Liver (tissue), 8 donors: ENCODE measurements at regions not wholly inside any gene's neighbourhood (a gene's known extent, or its start where the extent isn't known, plus 50 kb on each side); places are given as distances from the start of the nearest gene placed in this dataset.

Experiments used
- DNase-seq: peaks from one replicate; pipeline ENCODE4 v3.0.0-alpha.2; 2017; ENCODE audit warnings: low spot score
- H3K27ac ChIP-seq, 2 donors: one replicate each; pipeline ENCODE4 v1.7.0; 2013; ENCODE audit warnings: inconsistent platforms in 2 of 2, low read length in 2 of 2, control low read depth in 1 of 2, low read depth in 1 of 2, mild to moderate bottlenecking in 1 of 2
- H3K27me3 ChIP-seq, 4 donors: one replicate each; pipeline versions ENCODE4 v1.6.1 to v1.7.0; 2013; ENCODE audit warnings: low read length in 3 of 4, inconsistent platforms in 1 of 4, mild to moderate bottlenecking in 1 of 4, moderate library complexity in 1 of 4; ENCODE audit not compliant: control insufficient read depth in 4 of 4, insufficient read depth in 4 of 4
- H3K36me3 ChIP-seq, 4 donors: one replicate each; pipeline versions ENCODE4 v1.6.1 to v1.7.0; 2013; ENCODE audit warnings: low read length in 3 of 4, mild to moderate bottlenecking in 3 of 4, low read depth in 1 of 4, moderate library complexity in 1 of 4; ENCODE audit not compliant: control insufficient read depth in 4 of 4, insufficient read depth in 3 of 4
- H3K4me1 ChIP-seq, 4 donors: one replicate each; pipeline versions ENCODE4 v1.6.1 to v1.7.0; 2013; ENCODE audit warnings: low read length in 3 of 4, mild to moderate bottlenecking in 3 of 4, moderate library complexity in 1 of 4; ENCODE audit not compliant: control insufficient read depth in 4 of 4, insufficient read depth in 4 of 4
- H3K4me3 ChIP-seq, 3 donors: one replicate each; pipeline versions ENCODE4 v1.6.1 to v1.7.0; 2013; ENCODE audit warnings: low read length in 3 of 3, control low read depth in 1 of 3, low read depth in 1 of 3, mild to moderate bottlenecking in 1 of 3
- H3K9ac ChIP-seq, 2 donors: one replicate each; pipeline ENCODE4 v1.7.0; 2013; ENCODE audit warnings: low read length in 2 of 2, mild to moderate bottlenecking in 2 of 2, moderate library complexity in 2 of 2, control low read depth in 1 of 2, low read depth in 1 of 2
- H3K9me3 ChIP-seq, 4 donors: one replicate each; pipeline versions ENCODE4 v1.6.1 to v1.7.0; 2013; ENCODE audit warnings: low read length in 3 of 4; ENCODE audit not compliant: control insufficient read depth in 4 of 4
- EGR1 ChIP-seq, 2 donors: IDR thresholded peaks; 2 replicates each; pipeline ENCODE4 v1.6.1; 2016 to 2018; ENCODE audit warnings: antibody characterized with exemption in 2 of 2, low read depth in 2 of 2
- FOXA1 ChIP-seq: IDR thresholded peaks from 2 replicates; pipeline ENCODE4 v1.6.1; 2016; ENCODE audit warnings: antibody characterized with exemption
- FOXA2 ChIP-seq: IDR thresholded peaks from 2 replicates; pipeline ENCODE4 v1.6.1; 2016; ENCODE audit warnings: antibody characterized with exemption
- GABPA ChIP-seq, 2 donors: IDR thresholded peaks in 1 of 2; conservative IDR thresholded peaks in 1 of 2; 2 replicates each; pipeline ENCODE4 v1.6.1; 2016; ENCODE audit warnings: antibody characterized with exemption in 2 of 2, mild to moderate bottlenecking in 1 of 2, moderate library complexity in 1 of 2
- HNF4A ChIP-seq, 2 donors: conservative IDR thresholded peaks; 2 replicates each; pipeline ENCODE4 v1.6.1; 2016; ENCODE audit warnings: antibody characterized with exemption in 2 of 2, mild to moderate bottlenecking in 2 of 2
- HNF4G ChIP-seq: IDR thresholded peaks from 2 replicates; pipeline ENCODE4 v1.6.1; 2016; ENCODE audit warnings: antibody characterized with exemption
- MAX ChIP-seq: IDR thresholded peaks from 2 replicates; pipeline ENCODE4 v1.6.1; 2016; ENCODE audit warnings: antibody characterized with exemption
- RAD21 ChIP-seq, 2 donors: IDR thresholded peaks; 2 replicates each; pipeline ENCODE4 v1.6.1; 2016; ENCODE audit warnings: antibody characterized with exemption in 2 of 2, mild to moderate bottlenecking in 2 of 2
- REST ChIP-seq: IDR thresholded peaks from 2 replicates; pipeline ENCODE4 v1.6.1; 2016; ENCODE audit warnings: antibody characterized with exemption, mild to moderate bottlenecking
- RXRA ChIP-seq, 2 donors: IDR thresholded peaks; 2 replicates each; pipeline ENCODE4 v1.6.1; 2017 to 2018; ENCODE audit warnings: antibody characterized with exemption in 2 of 2, mild to moderate bottlenecking in 1 of 2
- TAF1 ChIP-seq: conservative IDR thresholded peaks from 2 replicates; pipeline ENCODE4 v1.6.1; 2016; ENCODE audit warnings: antibody characterized with exemption, mild to moderate bottlenecking
- YY1 ChIP-seq: IDR thresholded peaks from 2 replicates; pipeline ENCODE4 v1.6.1; 2016; ENCODE audit warnings: antibody characterized with exemption, mild to moderate bottlenecking
- WGBS: extraction: QIAGEN DNeasy Blood & Tissue Kit; methylation state at CpG from one replicate; pipeline ENCODE4 v1.1.7; 2013; 5-methylcytosine and 5-hydroxymethylcytosine counted together
- TF ChIP-seq, protein P1 (sequence below): fragments of 150-350 bp; IDR thresholded peaks from 2 replicates; pipeline ENCODE4 v1.5.1; 2017; ENCODE audit warnings: improper control_type of control experiment, low read depth, low read length; ENCODE audit not compliant: missing input control
- donor health status: healthy.
- donor health status: healthy.
- donor health status: healthy.
- donor health status: healthy.
- donor health status: healthy.

DNA sequence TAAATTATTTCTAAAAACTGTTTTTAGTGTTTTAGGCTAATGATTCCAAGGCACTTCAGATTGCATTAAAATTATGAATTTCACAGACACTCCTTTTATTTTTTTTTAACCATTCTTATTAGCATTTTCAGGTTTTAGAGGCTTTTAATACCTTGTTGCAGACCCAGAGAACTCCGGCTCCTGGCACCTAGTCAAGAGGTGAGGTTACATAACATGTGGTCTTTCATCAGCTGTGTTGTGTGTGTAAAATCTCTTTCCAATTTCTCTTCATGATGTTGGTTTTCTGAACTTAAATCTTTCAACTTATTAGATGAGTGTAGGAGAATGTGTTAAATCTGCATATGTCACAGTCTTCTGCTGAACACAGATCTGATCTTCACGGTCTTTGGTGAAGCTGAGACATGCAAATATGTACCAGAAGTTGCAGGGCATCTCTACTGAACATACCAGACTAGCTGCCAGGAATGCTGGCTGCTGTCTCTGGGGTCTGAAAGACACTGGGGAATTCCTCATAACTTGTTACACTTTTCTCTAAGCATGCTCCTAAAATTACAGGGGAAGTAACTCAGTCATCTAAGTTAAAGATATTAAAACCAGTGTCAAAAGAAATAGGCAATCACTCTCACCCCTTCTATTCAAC is 1165.3 kb downstream of the EFNB2 start:
- TF ChIP-seq HNF4A (conservative IDR thresholded peaks at IDR 0.05), result no peak
- TF ChIP-seq, protein P1, sequence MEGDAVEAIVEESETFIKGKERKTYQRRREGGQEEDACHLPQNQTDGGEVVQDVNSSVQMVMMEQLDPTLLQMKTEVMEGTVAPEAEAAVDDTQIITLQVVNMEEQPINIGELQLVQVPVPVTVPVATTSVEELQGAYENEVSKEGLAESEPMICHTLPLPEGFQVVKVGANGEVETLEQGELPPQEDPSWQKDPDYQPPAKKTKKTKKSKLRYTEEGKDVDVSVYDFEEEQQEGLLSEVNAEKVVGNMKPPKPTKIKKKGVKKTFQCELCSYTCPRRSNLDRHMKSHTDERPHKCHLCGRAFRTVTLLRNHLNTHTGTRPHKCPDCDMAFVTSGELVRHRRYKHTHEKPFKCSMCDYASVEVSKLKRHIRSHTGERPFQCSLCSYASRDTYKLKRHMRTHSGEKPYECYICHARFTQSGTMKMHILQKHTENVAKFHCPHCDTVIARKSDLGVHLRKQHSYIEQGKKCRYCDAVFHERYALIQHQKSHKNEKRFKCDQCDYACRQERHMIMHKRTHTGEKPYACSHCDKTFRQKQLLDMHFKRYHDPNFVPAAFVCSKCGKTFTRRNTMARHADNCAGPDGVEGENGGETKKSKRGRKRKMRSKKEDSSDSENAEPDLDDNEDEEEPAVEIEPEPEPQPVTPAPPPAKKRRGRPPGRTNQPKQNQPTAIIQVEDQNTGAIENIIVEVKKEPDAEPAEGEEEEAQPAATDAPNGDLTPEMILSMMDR, result no peak
- no peak for TF ChIP-seq MAX
- no peak for TF ChIP-seq FOXA2
- TF ChIP-seq EGR1 (IDR thresholded peaks at IDR 0.05; ENCODE audit: low read depth in 2 of 2), result no peak
- TF ChIP-seq GABPA (IDR thresholded peaks at IDR 0.05 in 1 of 2, conservative IDR thresholded peaks at IDR 0.05 in 1 of 2), result no peak
- no peak for TF ChIP-seq RAD21 (IDR thresholded peaks at IDR 0.05)
- no peaks in the 10 kb centered on the region for H3K4me1 ChIP-seq
- H3K27ac ChIP-seq, result no peak overlapping the region
- peaks cover 0 to 4% (median 0%) of the 10 kb centered on the region in 4 donors for H3K9me3 ChIP-seq
- DNase-seq, result no peak
- WGBS, result 51% methylated on average over 2 of the region's 2 CpGs
- H3K9ac ChIP-seq, result no peak overlapping the region
- no peak overlapping the region for H3K4me3 ChIP-seq
- no peaks in the 10 kb centered on the region for H3K36me3 ChIP-seq
- H3K27me3 ChIP-seq, result no peaks in the 10 kb centered on the region

- Histone ChIP-seq H3K36me3 (no peaks in the 10 kb centered on the region), H3K27ac (no peak overlapping the region), H3K9ac (no peak overlapping the region), H3K9me3 (peaks cover 0 to 4% (median 0%) of the 10 kb centered on the region in 4 donors), H3K27me3 (no peaks in the 10 kb centered on the region), H3K4me1 (no peaks in the 10 kb centered on the region), H3K4me3 (no peak overlapping the region)
- TF ChIP-seq HNF4G (no peak), TAF1 (no peak), RXRA (IDR thresholded peaks at IDR 0.05) (no peak), GABPA (IDR thresholded peaks at IDR 0.05 in 1 of 2, conservative IDR thresholded peaks at IDR 0.05 in 1 of 2) (no peak), HNF4A (conservative IDR thresholded peaks at IDR 0.05) (no peak), YY1 (no peak), REST (no peak), EGR1 (IDR thresholded peaks at IDR 0.05; ENCODE audit: low read depth in 2 of 2) (no peak), MAX (no peak), FOXA2 (no peak), FOXA1 (no peak)
- TF ChIP-seq, protein P1, result no peak
- WGBS, result 71% methylated on average over 4 of the region's 4 CpGs
- no peak for DNase-seq
Observed at GRCh38 chr13:105368781-105369180, 1166.7 kb downstream of the EFNB2 start.
